ENCODE measurements at regions not wholly inside any gene's neighbourhood (a gene's known extent, or its start where the extent isn't known, plus 50 kb on each side); places are given as distances from the start of the nearest gene placed in this dataset.

DNA sequence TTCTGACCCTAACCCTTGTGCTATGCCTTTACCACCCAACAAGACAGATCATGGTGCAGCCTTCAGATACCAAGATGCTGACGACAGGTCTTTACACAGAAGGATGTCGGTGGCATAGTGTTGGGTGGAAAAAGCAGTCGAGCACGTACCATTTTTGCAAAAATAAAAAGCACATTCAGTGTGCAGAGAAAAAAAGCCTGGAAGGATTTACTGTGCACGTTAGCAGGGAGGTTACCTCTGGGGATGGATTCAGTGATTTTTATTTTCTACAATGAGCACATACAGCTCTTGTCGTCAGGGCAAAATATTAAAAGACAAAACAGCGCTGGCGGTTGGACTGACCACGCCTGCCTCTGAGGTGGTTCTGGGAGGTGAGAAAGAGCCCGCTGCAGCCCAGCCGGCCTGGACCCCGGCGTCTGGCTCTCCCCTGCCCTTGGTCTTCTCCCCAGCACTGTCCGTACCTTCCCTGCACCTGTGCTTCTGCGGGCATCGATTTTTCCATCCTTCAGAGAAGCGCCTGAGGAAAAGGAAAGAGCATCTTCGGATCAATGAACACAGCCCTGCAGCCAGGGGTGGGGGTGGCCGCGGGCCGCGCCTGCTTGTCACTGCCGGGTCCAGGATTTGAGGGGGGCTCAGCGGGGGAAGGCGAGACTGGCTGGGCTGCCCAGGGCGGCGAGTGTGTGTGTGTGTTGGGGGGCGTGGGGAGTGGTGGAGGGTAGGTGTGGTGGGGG, 200.0 kb upstream of the IER5L start:
- no peak overlapping the region for H3K18ac ChIP-seq (ENCODE audit: low read depth in 1 of 2, low read length in 2 of 2)
- no peaks in the 10 kb centered on the region for H3K36me3 ChIP-seq (ENCODE audit: control insufficient read depth in 1 of 2, insufficient read depth in 2 of 2, low read depth in 1 of 2, low read length in 2 of 2)
- H3K23ac ChIP-seq (ENCODE audit: low read length in 2 of 2) = peak overlapping the region in 1 of 2 experiments; percentile 9
- H2BK15ac ChIP-seq (ENCODE audit: low read depth, poor library complexity, severe bottlenecking) = no peak overlapping the region
- H3K14ac ChIP-seq (ENCODE audit: low read length in 2 of 2) = no peak overlapping the region
- H4K8ac ChIP-seq (ENCODE audit: low read length) = no peak overlapping the region
- H3K4me2 ChIP-seq (ENCODE audit: low read length, poor library complexity, severe bottlenecking) = no peak overlapping the region
- H4K91ac ChIP-seq (ENCODE audit: low read length) = no peak overlapping the region
- H2BK5ac ChIP-seq (ENCODE audit: low read depth, low read length, poor library complexity, severe bottlenecking) = no peak overlapping the region
- no peak overlapping the region for H3K27ac ChIP-seq (ENCODE audit: low read length, poor library complexity, severe bottlenecking)
- no peak overlapping the region for H2BK12ac ChIP-seq (ENCODE audit: low read length in 2 of 2)
- H3K9ac ChIP-seq (ENCODE audit: low read length) = no peak overlapping the region
- no peak overlapping the region for H2AFZ ChIP-seq (ENCODE audit: low read depth, low read length)
- H2BK120ac ChIP-seq (ENCODE audit: low read depth, low read length) = no peak overlapping the region
- H3K4ac ChIP-seq (ENCODE audit: low read depth in 1 of 2, low read length in 2 of 2) = no peak overlapping the region
- H3K4me3 ChIP-seq (ENCODE audit: insufficient read depth in 1 of 2, low read depth in 1 of 2, low read length in 2 of 2) = no peak overlapping the region
- no peaks in the 10 kb centered on the region for H3K9me3 ChIP-seq (ENCODE audit: control insufficient read depth, low read length)
- H2AK5ac ChIP-seq (ENCODE audit: low read length, severe bottlenecking) = no peak overlapping the region
- WGBS = 94% methylated on average over 28 of the region's 28 CpGs
- H3K4me1 ChIP-seq (ENCODE audit: control insufficient read depth, insufficient read depth, low read depth, low read length) = peaks cover 4% of the 10 kb centered on the region
- H3K79me1 ChIP-seq (replicated peaks; ENCODE audit: low read length, poor library complexity, severe bottlenecking) = no peaks in the 10 kb centered on the region
- peaks cover 3 to 8% of the 10 kb centered on the region in 2 experiments for H3K27me3 ChIP-seq (ENCODE audit: control insufficient read depth in 1 of 2, insufficient read depth in 1 of 2, low read length in 2 of 2)
- DNase-seq = no peak

GRCh38 chr9:129377181-129377580, 199.1 kb upstream of the IER5L start:
- no peak overlapping the region for H3K14ac ChIP-seq (ENCODE audit: low read length in 2 of 2)
- no peak overlapping the region for H3K4ac ChIP-seq (ENCODE audit: low read depth in 1 of 2, low read length in 2 of 2)
- H3K9me3 ChIP-seq (ENCODE audit: control insufficient read depth, low read length) = no peaks in the 10 kb centered on the region
- no peak overlapping the region for H3K9ac ChIP-seq (ENCODE audit: low read length)
- no peaks in the 10 kb centered on the region for H3K79me1 ChIP-seq (replicated peaks; ENCODE audit: low read length, poor library complexity, severe bottlenecking)
- no peak overlapping the region for H2BK5ac ChIP-seq (ENCODE audit: low read depth, low read length, poor library complexity, severe bottlenecking)
- no peak overlapping the region for H3K23ac ChIP-seq (ENCODE audit: low read length in 2 of 2)
- H2BK120ac ChIP-seq (ENCODE audit: low read depth, low read length) = no peak overlapping the region
- H4K91ac ChIP-seq (ENCODE audit: low read length) = no peak overlapping the region
- no peak overlapping the region for H3K4me3 ChIP-seq (ENCODE audit: insufficient read depth in 1 of 2, low read depth in 1 of 2, low read length in 2 of 2)
- H3K4me2 ChIP-seq (ENCODE audit: low read length, poor library complexity, severe bottlenecking) = no peak overlapping the region
- no peak overlapping the region for H3K27ac ChIP-seq (ENCODE audit: low read length, poor library complexity, severe bottlenecking)
- no peak overlapping the region for H3K18ac ChIP-seq (ENCODE audit: low read depth in 1 of 2, low read length in 2 of 2)
- H2BK12ac ChIP-seq (ENCODE audit: low read length in 2 of 2) = no peak overlapping the region
- no peaks in the 10 kb centered on the region for H3K4me1 ChIP-seq (ENCODE audit: control insufficient read depth, insufficient read depth, low read depth, low read length)
- H3K36me3 ChIP-seq (ENCODE audit: control insufficient read depth in 1 of 2, insufficient read depth in 2 of 2, low read depth in 1 of 2, low read length in 2 of 2) = no peaks in the 10 kb centered on the region
- 86% methylated on average over 5 of the region's 5 CpGs for WGBS
- DNase-seq = no peak
- H4K8ac ChIP-seq (ENCODE audit: low read length) = no peak overlapping the region
- no peak overlapping the region for H2AFZ ChIP-seq (ENCODE audit: low read depth, low read length)
- H3K27me3 ChIP-seq (ENCODE audit: control insufficient read depth in 1 of 2, insufficient read depth in 1 of 2, low read length in 2 of 2) = peaks cover 3 to 8% of the 10 kb centered on the region in 2 experiments
- H2AK5ac ChIP-seq (ENCODE audit: low read length, severe bottlenecking) = no peak overlapping the region
- H2BK15ac ChIP-seq (ENCODE audit: low read depth, poor library complexity, severe bottlenecking) = no peak overlapping the region

DNA sequence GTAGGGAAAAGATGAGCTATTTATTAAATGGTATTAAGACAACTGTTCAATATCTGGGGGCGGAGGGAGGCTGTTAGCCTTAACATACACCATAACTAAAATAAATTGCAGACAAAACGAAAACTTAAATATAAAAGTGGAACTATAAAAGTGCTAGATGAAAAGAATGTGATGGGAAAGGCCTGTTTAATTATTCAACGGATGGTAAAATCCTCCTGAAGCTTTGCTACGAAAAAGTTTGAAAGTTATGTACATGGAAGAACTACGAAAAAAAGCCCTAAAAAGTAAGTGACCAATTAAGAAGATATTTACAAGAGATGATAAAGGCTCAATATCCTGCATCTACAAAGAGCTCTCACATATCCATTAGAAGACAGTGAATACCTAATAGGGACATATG, 197.8 kb upstream of the IER5L start:
- Histone ChIP-seq H3K4me2 (ENCODE audit: low read length, poor library complexity, severe bottlenecking) (no peak overlapping the region), H2BK12ac (ENCODE audit: low read length in 2 of 2) (no peak overlapping the region), H3K18ac (ENCODE audit: low read depth in 1 of 2, low read length in 2 of 2) (no peak overlapping the region), H3K27ac (ENCODE audit: low read length, poor library complexity, severe bottlenecking) (no peak overlapping the region), H3K14ac (ENCODE audit: low read length in 2 of 2) (no peak overlapping the region), H2BK15ac (ENCODE audit: low read depth, poor library complexity, severe bottlenecking) (no peak overlapping the region), H3K36me3 (ENCODE audit: control insufficient read depth in 1 of 2, insufficient read depth in 2 of 2, low read depth in 1 of 2, low read length in 2 of 2) (no peaks in the 10 kb centered on the region), H3K9ac (ENCODE audit: low read length) (no peak overlapping the region), H3K27me3 (ENCODE audit: control insufficient read depth in 1 of 2, insufficient read depth in 1 of 2, low read length in 2 of 2) (peaks cover 3 to 8% of the 10 kb centered on the region in 2 experiments), H2AFZ (ENCODE audit: low read depth, low read length) (no peak overlapping the region), H4K8ac (ENCODE audit: low read length) (no peak overlapping the region), H3K4me1 (ENCODE audit: control insufficient read depth, insufficient read depth, low read depth, low read length) (no peaks in the 10 kb centered on the region), H2BK120ac (ENCODE audit: low read depth, low read length) (no peak overlapping the region), H2AK5ac (ENCODE audit: low read length, severe bottlenecking) (no peak overlapping the region), H4K91ac (ENCODE audit: low read length) (no peak overlapping the region), H3K23ac (ENCODE audit: low read length in 2 of 2) (no peak overlapping the region), H3K4me3 (ENCODE audit: insufficient read depth in 1 of 2, low read depth in 1 of 2, low read length in 2 of 2) (no peak overlapping the region), H3K9me3 (ENCODE audit: control insufficient read depth, low read length) (no peaks in the 10 kb centered on the region), H3K4ac (ENCODE audit: low read depth in 1 of 2, low read length in 2 of 2) (no peak overlapping the region), H2BK5ac (ENCODE audit: low read depth, low read length, poor library complexity, severe bottlenecking) (no peak overlapping the region), H3K79me1 (replicated peaks; ENCODE audit: low read length, poor library complexity, severe bottlenecking) (no peaks in the 10 kb centered on the region)
- WGBS = 86% methylated on average over 3 of the region's 5 CpGs
- DNase-seq = no peak

DNA sequence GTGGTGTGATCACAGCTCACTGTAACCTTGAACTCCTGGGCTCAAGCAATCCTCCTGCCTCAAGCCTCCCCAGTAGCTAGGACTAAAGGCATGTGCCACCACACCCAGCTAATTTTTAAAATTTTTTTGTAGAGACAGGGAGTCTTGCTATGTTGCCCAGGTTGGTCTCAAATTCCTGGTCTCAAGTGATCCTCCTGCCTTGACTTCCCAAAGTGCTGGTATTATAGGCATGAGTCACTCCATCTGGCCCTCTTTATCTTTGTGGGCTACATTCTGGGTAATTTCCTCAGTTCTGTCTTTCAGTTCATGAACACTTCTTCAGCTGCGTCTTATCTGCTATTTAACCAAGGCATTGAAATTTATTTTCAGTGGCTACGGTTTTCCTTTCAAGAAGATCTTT, 196.6 kb upstream of the IER5L start:
- H3K27me3 ChIP-seq (ENCODE audit: control insufficient read depth in 1 of 2, insufficient read depth in 1 of 2, low read length in 2 of 2) = peaks cover 3 to 8% of the 10 kb centered on the region in 2 experiments
- 100% methylated on average over 1 of the region's 2 CpGs for WGBS
- H3K14ac ChIP-seq (ENCODE audit: low read length in 2 of 2) = no peak overlapping the region
- no peak overlapping the region for H3K4me3 ChIP-seq (ENCODE audit: insufficient read depth in 1 of 2, low read depth in 1 of 2, low read length in 2 of 2)
- H3K23ac ChIP-seq (ENCODE audit: low read length in 2 of 2) = no peak overlapping the region
- H2BK15ac ChIP-seq (ENCODE audit: low read depth, poor library complexity, severe bottlenecking) = no peak overlapping the region
- no peak overlapping the region for H2BK120ac ChIP-seq (ENCODE audit: low read depth, low read length)
- no peak overlapping the region for H3K27ac ChIP-seq (ENCODE audit: low read length, poor library complexity, severe bottlenecking)
- H2BK12ac ChIP-seq (ENCODE audit: low read length in 2 of 2) = no peak overlapping the region
- no peak overlapping the region for H3K18ac ChIP-seq (ENCODE audit: low read depth in 1 of 2, low read length in 2 of 2)
- no peak overlapping the region for H2BK5ac ChIP-seq (ENCODE audit: low read depth, low read length, poor library complexity, severe bottlenecking)
- H2AFZ ChIP-seq (ENCODE audit: low read depth, low read length) = no peak overlapping the region
- no peaks in the 10 kb centered on the region for H3K4me1 ChIP-seq (ENCODE audit: control insufficient read depth, insufficient read depth, low read depth, low read length)
- H2AK5ac ChIP-seq (ENCODE audit: low read length, severe bottlenecking) = no peak overlapping the region
- no peaks in the 10 kb centered on the region for H3K36me3 ChIP-seq (ENCODE audit: control insufficient read depth in 1 of 2, insufficient read depth in 2 of 2, low read depth in 1 of 2, low read length in 2 of 2)
- no peak overlapping the region for H3K4ac ChIP-seq (ENCODE audit: low read depth in 1 of 2, low read length in 2 of 2)
- H4K91ac ChIP-seq (ENCODE audit: low read length) = no peak overlapping the region
- H4K8ac ChIP-seq (ENCODE audit: low read length) = no peak overlapping the region
- no peaks in the 10 kb centered on the region for H3K79me1 ChIP-seq (replicated peaks; ENCODE audit: low read length, poor library complexity, severe bottlenecking)
- no peak overlapping the region for H3K9ac ChIP-seq (ENCODE audit: low read length)
- no peaks in the 10 kb centered on the region for H3K9me3 ChIP-seq (ENCODE audit: control insufficient read depth, low read length)
- DNase-seq = no peak
- no peak overlapping the region for H3K4me2 ChIP-seq (ENCODE audit: low read length, poor library complexity, severe bottlenecking)

Measured in mesenchymal stem cell (in vitro differentiated cells and primary cell).